HAP-1 (cell line): ENCODE measurements at regions not wholly inside any gene's neighbourhood (a gene's known extent, or its start where the extent isn't known, plus 50 kb on each side); places are given as distances from the start of the nearest gene placed in this dataset.
"Not testable (repeated sequence)": the region's sequence is repeated elsewhere in the genome, so short reads cannot be mapped to it uniquely, and the experiment has no call there.

Source experiments
- DNase-seq, 2 experiments: peaks; one replicate each; pipeline ENCODE4 v3.0.0-alpha.2; 2016 to 2020; ENCODE audit warnings: low spot score in 2 of 2
- H3K27me3 ChIP-seq: fragments of 250-450 bp; sonication (Bioruptor Pico); 2 replicates; pipeline ENCODE4 v1.5.1; 2020; ENCODE audit warnings: low read depth, mild to moderate bottlenecking, moderate library complexity
- H3K36me3 ChIP-seq: fragments of 250-450 bp; sonication (Bioruptor Pico); replicated peaks from 2 replicates; pipeline ENCODE4 v1.5.1; 2020; ENCODE audit warnings: mild to moderate bottlenecking
- H3K4me1 ChIP-seq: fragments of 250-450 bp; sonication (Bioruptor Pico); 2 replicates; pipeline ENCODE4 v1.5.1; 2020; ENCODE audit warnings: mild to moderate bottlenecking
- H3K4me3 ChIP-seq: fragments of 250-450 bp; sonication (Bioruptor Pico); 2 replicates; pipeline ENCODE4 v1.5.1; 2020; ENCODE audit warnings: mild to moderate bottlenecking, moderate library complexity
- H3K9me3 ChIP-seq: fragments of 250-450 bp; sonication (Bioruptor Pico); 2 replicates; pipeline ENCODE4 v1.5.1; 2020; ENCODE audit warnings: mild to moderate bottlenecking, moderate library complexity
- in situ Hi-C: fragments of 300-500 bp; cut with MboI; formaldehyde crosslinking; loops from 3 replicates; pipeline ENCODE4 v1.14.3; 2020; ENCODE audit warnings: low sequenced_read_pairs, inconsistent platforms, mixed read lengths

DNA sequence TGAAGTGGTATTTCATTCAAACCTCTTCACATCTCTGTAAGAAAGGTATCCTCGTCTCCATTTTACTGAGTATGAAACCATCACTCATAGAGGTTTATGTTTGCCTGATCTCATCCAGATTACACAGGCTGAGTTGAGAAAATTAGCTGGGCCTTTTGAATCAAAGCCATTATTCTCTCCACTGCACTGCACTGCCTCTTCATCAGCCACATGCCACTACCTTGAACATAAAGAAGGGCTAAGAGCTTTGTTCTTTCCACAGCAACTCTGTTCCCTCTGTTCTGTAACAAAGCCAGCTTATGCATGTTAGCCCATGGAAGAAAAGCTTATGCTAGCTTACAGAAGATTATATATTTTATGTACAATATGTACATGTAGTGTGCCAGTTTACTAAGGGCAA lies 362.6 kb upstream of the DLGAP1 start:
- no peak for DNase-seq
- Histone ChIP-seq H3K27me3 (no peaks in the 10 kb centered on the region), H3K4me3 (no peak overlapping the region), H3K9me3 (no peaks in the 10 kb centered on the region), H3K36me3 (no peaks in the 10 kb centered on the region), H3K4me1 (no peaks in the 10 kb centered on the region; the same call in 1 of the 2 replicates)
- in situ Hi-C loops = no loop called here

DNA sequence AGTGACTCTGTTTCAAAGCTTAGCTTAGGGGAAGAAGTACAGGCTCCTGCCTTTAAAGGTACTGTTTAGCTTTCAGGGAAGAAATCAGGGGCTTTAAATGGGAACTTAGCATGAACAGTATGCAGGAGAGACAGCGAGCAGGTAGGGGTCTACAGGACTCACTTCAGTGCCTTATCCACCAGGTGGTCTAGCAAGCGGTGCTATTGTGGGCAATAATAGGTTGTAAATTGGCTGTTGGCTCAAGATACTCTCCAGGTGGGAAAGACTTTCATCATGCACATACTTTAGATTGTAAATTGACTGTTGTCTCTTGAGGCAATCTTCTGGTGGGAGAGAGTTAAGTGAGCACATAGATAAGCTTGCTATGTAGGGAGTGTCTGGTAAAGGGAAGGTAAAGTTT lies 358.6 kb upstream of the DLGAP1 start:
- Histone ChIP-seq H3K9me3 (no peaks in the 10 kb centered on the region), H3K4me3 (no peak overlapping the region), H3K27me3 (no peaks in the 10 kb centered on the region), H3K4me1 (no peaks in the 10 kb centered on the region), H3K36me3 (no peaks in the 10 kb centered on the region)
- in situ Hi-C loops = no loop called here
- no peak for DNase-seq

DNA sequence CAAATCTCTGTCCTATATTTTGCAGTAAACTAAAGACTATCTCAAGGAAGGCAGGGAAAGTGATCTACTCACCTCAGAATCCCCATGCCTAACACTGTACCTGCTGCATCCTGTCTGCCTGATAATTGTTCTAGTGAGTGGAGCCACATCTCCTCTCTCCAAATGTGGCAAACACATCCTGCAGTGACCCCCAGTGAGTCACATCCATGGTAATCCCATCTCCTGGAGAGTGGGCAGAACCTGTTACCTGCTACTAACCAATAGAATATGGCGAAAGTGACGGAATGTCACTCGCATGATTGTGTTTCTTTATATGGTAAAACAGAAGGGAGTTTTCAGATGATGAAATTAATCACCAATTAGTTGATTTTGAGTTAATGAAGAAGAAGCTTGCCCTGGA lies 353.8 kb upstream of the DLGAP1 start:
- no peaks in the 10 kb centered on the region for H3K36me3 ChIP-seq
- H3K4me1 ChIP-seq = no peaks in the 10 kb centered on the region
- no peak overlapping the region for H3K4me3 ChIP-seq
- H3K27me3 ChIP-seq = no peaks in the 10 kb centered on the region
- no peaks in the 10 kb centered on the region for H3K9me3 ChIP-seq
- in situ Hi-C loops = no loop called here
- no peak for DNase-seq

DNA sequence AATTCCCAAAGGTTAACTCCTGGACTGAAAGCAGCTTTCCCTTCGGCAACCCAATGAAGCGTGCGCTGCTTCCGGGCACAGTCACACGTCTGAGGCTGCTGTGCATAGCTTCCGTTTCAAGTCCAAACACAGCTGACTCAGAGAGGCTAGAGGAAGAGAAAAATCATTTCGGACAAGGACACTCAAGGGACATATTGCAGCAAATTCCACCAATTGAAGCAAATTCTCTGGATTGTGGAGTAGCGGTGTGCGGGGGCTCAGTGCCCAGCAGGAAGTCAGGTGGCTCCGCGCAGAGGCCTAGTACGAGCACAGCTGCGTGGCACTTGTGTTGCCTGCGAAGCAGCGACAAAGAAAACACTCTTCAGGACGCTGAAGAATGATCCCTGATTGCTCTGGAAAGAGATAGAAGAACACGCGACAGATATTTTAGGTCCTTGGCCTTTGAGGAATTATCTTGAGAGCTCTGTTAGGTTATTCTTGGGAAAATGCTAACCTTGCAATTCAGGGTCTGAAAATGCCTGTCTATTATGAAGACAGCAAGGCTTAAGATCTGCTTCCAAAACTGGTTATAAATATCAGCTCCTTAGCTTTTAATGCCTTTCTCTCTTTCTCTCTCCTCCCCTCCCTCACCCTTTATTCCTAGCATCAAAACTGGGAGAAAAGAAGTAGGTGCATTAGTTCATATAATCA lies 352.6 kb upstream of the DLGAP1 start:
- Histone ChIP-seq H3K36me3 (no peaks in the 10 kb centered on the region), H3K4me1 (no peaks in the 10 kb centered on the region), H3K4me3 (no peak overlapping the region), H3K27me3 (no peaks in the 10 kb centered on the region), H3K9me3 (no peaks in the 10 kb centered on the region)
- in situ Hi-C loops = no loop called here
- DNase-seq = no peak

DNA sequence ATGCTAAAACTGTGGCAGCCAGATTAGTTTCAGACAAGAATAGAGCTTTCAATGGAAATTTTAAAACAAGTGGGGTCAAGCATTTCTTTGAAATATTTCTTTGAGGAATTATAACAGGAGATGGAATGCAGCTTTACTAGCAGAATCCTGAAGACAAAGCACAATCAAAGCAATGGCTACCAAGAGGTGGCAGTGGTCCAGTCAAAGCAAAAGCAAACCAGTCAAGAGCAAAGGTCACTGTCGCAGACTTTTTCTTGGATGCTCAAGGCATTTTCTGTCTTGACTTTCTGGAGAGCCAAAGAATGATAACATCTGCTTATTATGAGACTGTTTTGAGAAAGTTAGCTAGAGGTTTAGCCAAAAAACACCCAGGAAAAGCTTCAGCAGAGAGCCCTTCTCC lies 351.2 kb upstream of the DLGAP1 start:
- H3K9me3 ChIP-seq = no peaks in the 10 kb centered on the region
- no peaks in the 10 kb centered on the region for H3K36me3 ChIP-seq
- H3K27me3 ChIP-seq = no peaks in the 10 kb centered on the region
- no peak overlapping the region for H3K4me3 ChIP-seq
- in situ Hi-C loops = no loop called here
- DNase-seq = no peak
- no peaks in the 10 kb centered on the region for H3K4me1 ChIP-seq

DNA sequence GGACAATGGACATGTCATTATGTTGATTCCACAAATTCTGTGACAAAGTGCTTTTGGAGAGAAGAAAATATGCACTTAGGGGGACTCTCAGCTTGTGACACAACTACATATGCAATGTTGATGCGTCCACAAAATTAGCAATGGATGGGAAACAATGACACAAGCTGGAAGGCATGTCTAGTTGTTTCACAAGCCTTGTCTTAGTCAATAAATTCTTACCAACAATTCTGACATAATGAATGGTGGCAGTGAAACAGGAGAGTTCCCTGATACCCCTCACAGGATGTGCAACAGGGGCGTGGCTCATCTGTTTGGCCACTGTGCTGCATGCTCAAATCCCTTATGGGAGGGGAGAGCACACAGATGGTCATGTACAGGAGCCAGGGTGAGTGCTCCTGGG lies 347.2 kb upstream of the DLGAP1 start:
- no peaks in the 10 kb centered on the region for H3K4me1 ChIP-seq
- in situ Hi-C loops = no loop called here
- no peak for DNase-seq
- H3K9me3 ChIP-seq = no peaks in the 10 kb centered on the region
- no peaks in the 10 kb centered on the region for H3K27me3 ChIP-seq
- no peak overlapping the region for H3K4me3 ChIP-seq
- no peaks in the 10 kb centered on the region for H3K36me3 ChIP-seq

DNA sequence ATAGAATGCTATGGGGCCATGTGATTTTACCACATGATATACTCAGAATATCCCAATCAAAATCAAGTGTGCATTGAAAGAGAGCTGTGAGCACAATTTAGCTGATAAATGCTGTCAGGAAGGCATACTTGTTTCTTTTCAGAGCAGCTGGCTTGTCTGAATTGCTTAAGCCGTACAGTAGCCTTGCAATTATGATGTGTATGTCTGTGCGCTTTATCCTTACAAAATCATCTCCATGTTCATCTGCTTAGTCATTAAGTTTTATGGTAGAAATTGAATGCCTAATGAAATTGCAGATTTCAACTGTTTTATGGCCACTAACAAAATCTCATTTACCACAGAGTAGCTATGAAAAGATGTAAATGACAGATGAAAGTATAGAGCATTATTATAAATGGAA lies 346.0 kb upstream of the DLGAP1 start:
- Histone ChIP-seq H3K4me1 (no peaks in the 10 kb centered on the region), H3K4me3 (no peak overlapping the region), H3K9me3 (no peaks in the 10 kb centered on the region), H3K36me3 (no peaks in the 10 kb centered on the region), H3K27me3 (no peaks in the 10 kb centered on the region)
- in situ Hi-C loops = no loop called here
- DNase-seq = no peak

DNA sequence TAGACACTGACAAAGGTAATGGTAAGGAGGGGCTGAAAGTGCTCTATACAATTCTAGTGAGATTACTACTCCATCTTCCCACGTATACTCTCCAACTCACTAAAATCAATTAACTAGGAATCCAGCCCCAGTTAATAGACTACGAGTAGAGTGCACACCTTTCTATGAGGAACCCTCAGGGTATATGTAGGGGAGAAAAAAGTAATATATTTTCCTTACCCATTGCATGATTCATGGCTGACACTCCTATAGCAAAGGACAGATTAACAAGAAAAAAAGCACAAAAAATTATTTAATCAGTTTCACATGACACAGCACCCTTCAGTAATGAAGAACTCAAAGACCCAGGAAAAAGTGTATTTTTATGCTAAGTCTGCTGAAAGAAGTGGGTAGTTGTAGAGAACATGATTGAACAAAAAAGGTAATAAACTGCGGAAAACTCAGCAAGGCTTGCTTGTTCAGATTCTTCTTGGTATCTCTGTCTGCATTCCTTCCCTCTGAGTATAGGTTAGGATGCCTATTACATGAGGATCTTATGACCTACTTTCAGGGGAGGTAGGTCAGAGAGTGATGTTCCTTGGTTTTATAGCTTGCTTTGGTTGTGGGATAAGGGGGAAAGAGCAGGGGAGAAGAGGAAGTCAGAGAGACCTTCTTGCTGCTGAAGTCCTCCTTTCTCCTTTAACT lies 342.0 kb upstream of the DLGAP1 start:
- in situ Hi-C loops = no loop called here
- H3K36me3 ChIP-seq = no peaks in the 10 kb centered on the region
- H3K4me1 ChIP-seq = no peaks in the 10 kb centered on the region

DNA sequence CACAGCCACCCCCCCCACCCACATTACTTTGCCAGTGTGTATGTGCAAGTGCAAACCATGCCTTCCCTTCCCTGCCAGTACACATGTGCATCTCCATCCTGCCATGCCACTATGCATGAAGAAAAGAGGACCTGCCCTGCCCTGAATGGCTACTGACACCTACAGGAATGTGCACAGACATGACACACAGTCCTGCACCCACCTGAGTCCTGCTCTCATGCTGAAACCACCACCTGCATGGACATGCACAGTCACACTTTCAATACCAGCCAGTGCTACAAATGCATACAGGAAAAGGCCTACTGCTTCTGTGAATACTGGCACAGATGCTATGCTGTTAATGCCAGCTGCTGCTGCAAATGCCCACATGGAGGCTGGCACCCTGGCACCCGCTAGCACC lies 334.4 kb upstream of the DLGAP1 start:
- in situ Hi-C loops = no loop called here
- H3K27me3 ChIP-seq = no peaks in the 10 kb centered on the region

More for the DNA sequence above, 342.0 kb upstream of the DLGAP1 start:
- H3K4me3 ChIP-seq = no peak overlapping the region
- no peak for DNase-seq
- H3K9me3 ChIP-seq = no peaks in the 10 kb centered on the region
- no peaks in the 10 kb centered on the region for H3K27me3 ChIP-seq

DNA sequence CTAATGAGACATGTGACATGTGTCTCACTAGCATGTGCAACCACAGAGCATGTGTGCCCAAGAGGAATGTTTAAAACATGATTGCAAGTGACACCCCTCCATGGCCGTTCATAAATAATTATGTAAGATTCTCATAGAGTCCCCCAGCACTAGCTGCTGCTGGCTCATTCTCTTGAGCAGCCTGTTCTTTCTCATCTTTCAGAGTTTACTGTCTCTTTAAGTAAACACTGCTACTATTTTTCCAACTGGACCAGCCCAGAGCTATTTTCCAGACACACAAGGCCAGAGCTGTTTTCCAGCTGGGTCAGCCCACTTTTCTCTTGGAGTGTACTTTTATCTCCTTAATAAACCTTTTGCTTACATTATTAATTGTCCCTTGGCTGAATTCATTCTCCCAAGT lies 326.8 kb upstream of the DLGAP1 start:
- Histone ChIP-seq H3K27me3 (no peaks in the 10 kb centered on the region), H3K36me3 (no peaks in the 10 kb centered on the region), H3K4me3 (no peak overlapping the region), H3K9me3 (no peaks in the 10 kb centered on the region), H3K4me1 (no peaks in the 10 kb centered on the region)
- in situ Hi-C loops = no loop called here
- no peak for DNase-seq

More for the DNA sequence above, 334.4 kb upstream of the DLGAP1 start:
- no peaks in the 10 kb centered on the region for H3K4me1 ChIP-seq
- H3K9me3 ChIP-seq = no peaks in the 10 kb centered on the region
- H3K36me3 ChIP-seq = no peaks in the 10 kb centered on the region
- no peak for DNase-seq
- no peak overlapping the region for H3K4me3 ChIP-seq

DNA sequence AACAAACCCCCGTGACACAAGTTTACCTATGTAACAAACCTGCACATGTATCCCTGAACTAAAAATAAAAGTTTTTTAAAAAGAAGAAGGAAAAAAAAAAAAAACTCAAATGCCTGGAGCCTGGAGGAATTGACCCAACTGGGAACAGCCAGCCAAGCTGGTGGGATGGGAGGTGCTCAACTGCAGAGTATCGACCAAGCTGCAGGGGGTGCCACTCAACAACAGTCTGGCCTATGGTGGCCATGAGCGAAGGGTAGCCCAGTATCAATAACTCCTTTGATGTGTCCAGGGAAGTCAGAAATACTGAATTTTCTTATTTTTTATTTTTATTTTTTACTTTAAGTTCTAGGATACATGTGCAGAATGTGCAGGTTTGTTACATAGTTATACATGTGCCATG lies 310.3 kb upstream of the DLGAP1 start:
- DNase-seq = peak in 1 of 2 experiments; percentile 35
- H3K36me3 ChIP-seq = no peaks in the 10 kb centered on the region
- no peaks in the 10 kb centered on the region for H3K4me1 ChIP-seq
- no peak overlapping the region for H3K4me3 ChIP-seq
- in situ Hi-C loops = no loop called here
- 0 out of 2 replicates have a peak, but pooled peaks cover 3% of the 10 kb centered on the region for H3K27me3 ChIP-seq
- H3K9me3 ChIP-seq = no peaks in the 10 kb centered on the region

DNA sequence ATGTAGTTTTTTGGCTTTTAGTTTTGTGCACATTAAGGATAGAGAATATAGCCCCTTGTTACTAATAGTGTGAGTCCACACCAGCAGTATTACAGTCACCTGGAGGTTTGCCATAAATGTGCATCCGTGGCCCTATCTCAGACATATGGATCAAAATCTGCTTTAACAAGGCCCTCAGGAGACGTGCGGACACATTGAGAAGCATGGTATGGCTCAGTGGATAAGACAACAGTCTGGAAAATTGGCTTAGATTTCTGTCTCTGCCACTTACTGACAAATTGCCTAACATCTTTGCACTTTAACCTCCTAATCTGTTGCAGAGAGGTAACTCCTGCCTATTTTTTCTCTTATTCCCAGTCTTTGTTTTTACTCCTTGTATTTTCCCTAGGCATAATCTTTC lies 307.2 kb upstream of the DLGAP1 start:
- in situ Hi-C loops = no loop called here
- H3K4me3 ChIP-seq = no peak overlapping the region
- no peak for DNase-seq
- H3K4me1 ChIP-seq = no peaks in the 10 kb centered on the region
- no peaks in the 10 kb centered on the region for H3K9me3 ChIP-seq
- no peaks in the 10 kb centered on the region for H3K27me3 ChIP-seq
- no peaks in the 10 kb centered on the region for H3K36me3 ChIP-seq

DNA sequence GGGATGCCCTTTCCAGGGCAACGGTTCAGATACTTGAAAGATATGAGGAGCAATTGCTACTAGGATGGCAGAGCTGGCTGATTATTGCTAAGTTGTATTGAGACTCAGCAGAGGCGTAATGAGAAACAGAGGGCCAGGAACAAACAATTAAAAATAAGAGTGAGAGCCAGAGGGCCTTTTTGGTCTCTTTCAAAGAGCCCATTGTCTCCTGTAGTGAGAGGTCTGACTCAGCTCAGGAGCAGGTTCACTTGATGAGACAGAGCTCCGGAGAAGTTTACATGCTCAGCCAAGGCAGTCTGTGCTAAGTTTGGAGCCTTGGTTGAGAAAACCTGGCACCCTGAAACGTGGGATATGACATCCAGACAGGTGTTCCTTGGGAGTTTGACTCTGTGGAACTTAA lies 303.9 kb upstream of the DLGAP1 start:
- in situ Hi-C loops = no loop called here
- H3K4me3 ChIP-seq = no peak overlapping the region
- no peaks in the 10 kb centered on the region for H3K4me1 ChIP-seq
- no peaks in the 10 kb centered on the region for H3K27me3 ChIP-seq
- no peaks in the 10 kb centered on the region for H3K9me3 ChIP-seq
- no peaks in the 10 kb centered on the region for H3K36me3 ChIP-seq
- DNase-seq = no peak

DNA sequence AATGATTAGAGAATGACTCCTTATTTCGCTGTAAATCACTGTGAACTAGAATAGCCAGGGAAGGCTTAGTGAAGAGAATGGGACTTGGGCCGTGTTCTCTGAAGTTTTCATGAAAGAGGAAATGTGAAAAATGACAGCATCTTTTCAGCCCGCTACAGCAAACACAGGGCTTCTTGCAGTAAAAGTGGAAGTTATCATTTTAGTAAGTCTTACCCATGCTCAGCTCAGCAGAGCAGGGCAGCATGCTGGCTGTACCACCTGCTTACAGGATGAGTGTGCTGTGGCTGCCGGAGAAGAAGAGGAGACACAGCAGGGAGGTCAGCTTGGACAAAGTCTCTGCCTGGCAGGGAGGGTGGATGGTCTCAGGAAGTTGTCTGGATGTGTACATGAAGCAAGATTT lies 300.7 kb upstream of the DLGAP1 start:
- Histone ChIP-seq H3K4me1 (no peaks in the 10 kb centered on the region), H3K4me3 (no peak overlapping the region)
- in situ Hi-C loops = no loop called here

DNA sequence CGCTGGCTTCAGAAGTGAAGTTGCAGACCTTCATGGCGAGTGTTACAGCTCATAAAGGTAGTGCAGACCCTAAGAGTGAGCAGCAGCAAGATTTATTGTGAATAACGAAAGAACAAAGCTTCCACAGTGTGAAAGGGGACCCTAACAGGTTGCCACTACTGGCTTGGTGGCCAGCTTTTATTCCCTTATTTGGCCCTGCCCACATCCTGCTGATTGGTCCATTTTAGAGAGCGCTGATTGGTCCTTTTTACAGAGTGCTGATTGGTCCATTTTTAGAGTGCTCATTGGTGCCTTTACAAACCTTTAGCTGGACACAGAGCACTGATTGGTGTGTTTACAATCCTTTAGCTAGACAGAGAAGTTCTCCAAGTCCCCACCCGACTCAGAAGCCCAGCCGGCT lies 298.0 kb upstream of the DLGAP1 start:
- DNase-seq, H3K4me1 ChIP-seq, H3K9me3 ChIP-seq, H3K27me3 ChIP-seq, H3K4me3 ChIP-seq, H3K36me3 ChIP-seq, in situ Hi-C loops: not testable (repeated sequence)

More for the DNA sequence above, 300.7 kb upstream of the DLGAP1 start:
- Histone ChIP-seq H3K9me3 (no peaks in the 10 kb centered on the region), H3K36me3 (no peaks in the 10 kb centered on the region), H3K27me3 (no peaks in the 10 kb centered on the region)
- DNase-seq = no peak
